GM12878 (cell line): ENCODE measurements at regions not wholly inside any gene's neighbourhood (a gene's known extent, or its start where the extent isn't known, plus 50 kb on each side); places are given as distances from the start of the nearest gene placed in this dataset.

Source experiments
- ATAC-seq: fragments of 200-7000 bp; cut with Tn5 transposase; 3 replicates; pipeline ENCODE4 v1.9.1; 2020; ENCODE audit warnings: mild to moderate bottlenecking, moderate library complexity
- BruUV-seq: library from RNA; stranded (reverse); fragments of 400-500 nt; replicated peaks from 2 replicates; lab custom pipeline; 2021; lab: Mats Ljungman, UMichigan
- CTCF ChIA-PET: fragments of 300-600 bp; sonication (Branson Sonifier 250); formaldehyde crosslinking; extraction: SDS; loops from one replicate; lab custom pipeline; 2021; ENCODE audit warnings: inconsistent platforms; lab: Yijun Ruan, JAX
- POLR2A ChIA-PET: fragments of 350-600 bp; formaldehyde crosslinking; extraction: SDS; loops from one replicate; lab custom pipeline; 2021; ENCODE audit warnings: inconsistent platforms; lab: Charles Lee
- RAD21 ChIA-PET: fragments of 300-600 bp; sonication (Branson Sonifier 250); formaldehyde crosslinking; loops from one replicate; lab custom pipeline; 2023; ENCODE audit warnings: antibody characterized with exemption; ENCODE audit not compliant: unreplicated experiment; lab: Charles Lee
- SMC1A ChIA-PET: fragments of 300-600 bp; sonication (Branson Sonifier 250); formaldehyde crosslinking; loops from one replicate; lab custom pipeline; 2023; ENCODE audit not compliant: unreplicated experiment, uncharacterized antibody; lab: Charles Lee
- DNase-seq: peaks from one replicate; pipeline ENCODE4 v3.0.0-alpha.2; 2011; ENCODE audit warnings: low read depth, low spot score
- FAIRE-seq: peaks from 3 replicates; lab custom pipeline; 2011; peaks lifted over from hg19 to GRCh38; lab: Jason Lieb, UNC
- H2AFZ ChIP-seq: 2 replicates; pipeline ENCODE4 v1.6.0; 2011; ENCODE audit warnings: low read depth, low read length, control low read depth; ENCODE audit not compliant: control insufficient read depth
- H3K27ac ChIP-seq: 2 replicates; pipeline ENCODE4 v1.5.1; 2011; ENCODE audit warnings: control low read depth; ENCODE audit not compliant: control insufficient read depth, insufficient read depth
- H3K27me3 ChIP-seq, 2 experiments: replicated peaks in 1 of 2; 2 replicates each; pipeline versions ENCODE4 v1.6.0 to v1.6.1; 2011; ENCODE audit warnings: low read length in 1 of 2; ENCODE audit not compliant: control insufficient read depth in 2 of 2, insufficient read depth in 2 of 2
- H3K36me3 ChIP-seq, 2 experiments: 2 replicates each; pipeline ENCODE4 v1.5.1; 2011; ENCODE audit warnings: low read length in 1 of 2; ENCODE audit not compliant: control insufficient read depth in 2 of 2, insufficient read depth in 2 of 2
- H3K4me1 ChIP-seq: 2 replicates; pipeline ENCODE4 v1.6.1; 2011; ENCODE audit warnings: mild to moderate bottlenecking, low read length, moderate library complexity, mixed read lengths; ENCODE audit not compliant: control insufficient read depth, insufficient read depth
- H3K4me2 ChIP-seq: 2 replicates; pipeline ENCODE4 v1.6.0; 2011; ENCODE audit warnings: control low read depth; ENCODE audit not compliant: control insufficient read depth, insufficient read depth
- H3K4me3 ChIP-seq: fragments of 200-600 bp; sonication (generic); 2 replicates; pipeline ENCODE4 v1.5.1; 2016
- H3K79me2 ChIP-seq: 2 replicates; pipeline ENCODE4 v1.6.0; 2011; ENCODE audit warnings: low read length; ENCODE audit not compliant: control insufficient read depth, insufficient read depth
- H3K9ac ChIP-seq: 2 replicates; pipeline ENCODE4 v1.8.0; 2011; ENCODE audit warnings: low read length, control low read depth, mixed read lengths; ENCODE audit not compliant: control insufficient read depth, insufficient read depth
- H3K9me3 ChIP-seq: replicated peaks from 3 replicates; pipeline ENCODE4 v1.5.1; 2011; ENCODE audit warnings: mild to moderate bottlenecking, low read length; ENCODE audit not compliant: control insufficient read depth, insufficient read depth
- H4K20me1 ChIP-seq: 2 replicates; pipeline ENCODE4 v1.6.0; 2011; ENCODE audit not compliant: control insufficient read depth, insufficient read depth
- CBFB ChIP-seq: IDR thresholded peaks from 2 replicates; pipeline ENCODE4 v1.6.1; 2016; ENCODE audit warnings: antibody characterized with exemption, low read depth
- CBX3 ChIP-seq: fragments of 200-600 bp; sonication (generic); IDR thresholded peaks from 2 replicates; pipeline ENCODE4 v1.6.1; 2016; ENCODE audit warnings: low read depth, borderline replicate concordance
- CREM ChIP-seq: IDR thresholded peaks from 2 replicates; pipeline ENCODE4 v1.6.1; 2014; ENCODE audit warnings: antibody characterized with exemption, low read depth
- ETV6 ChIP-seq, 2 experiments: fragments of 450-650 bp in 1 of 2; IDR thresholded peaks in 1 of 2; conservative IDR thresholded peaks in 1 of 2; 2 replicates each; pipeline ENCODE4 v1.6.1; 2014; ENCODE audit warnings: antibody characterized with exemption in 1 of 2, borderline replicate concordance in 1 of 2, low read depth in 1 of 2, mild to moderate bottlenecking in 1 of 2, moderate library complexity in 1 of 2
- HCFC1 ChIP-seq: fragments of 150-350 bp; IDR thresholded peaks from 2 replicates; pipeline ENCODE4 v1.6.1; 2014; ENCODE audit warnings: low read length
- HDAC2 ChIP-seq: fragments of 200-600 bp; sonication (generic); IDR thresholded peaks from 2 replicates; pipeline ENCODE4 v1.6.1; 2017
- NBN ChIP-seq: fragments of 450-650 bp; IDR thresholded peaks from 2 replicates; pipeline ENCODE4 v1.6.1; 2016
- NRF1 ChIP-seq: conservative IDR thresholded peaks from 2 replicates; pipeline ENCODE4 v1.6.1; 2011; ENCODE audit warnings: mild to moderate bottlenecking, low read depth, low read length, improper control_type of control experiment
- PAX8 ChIP-seq: fragments of 450-650 bp; IDR thresholded peaks from 2 replicates; pipeline ENCODE4 v1.6.1; 2017; ENCODE audit warnings: mild to moderate bottlenecking, moderate library complexity
- RAD51 ChIP-seq: fragments of 450-650 bp; IDR thresholded peaks from 2 replicates; pipeline ENCODE4 v1.6.1; 2016; ENCODE audit warnings: moderate library complexity, mild to moderate bottlenecking, inconsistent platforms
- RCOR1 ChIP-seq: conservative IDR thresholded peaks from 2 replicates; pipeline ENCODE4 v1.6.1; 2012; ENCODE audit warnings: low read depth, low read length, improper control_type of control experiment
- SPI1 ChIP-seq: IDR thresholded peaks from 2 replicates; pipeline ENCODE4 v1.6.1; 2011; ENCODE audit warnings: low read depth, mild to moderate bottlenecking, low read length, moderate library complexity, borderline replicate concordance; ENCODE audit not compliant: insufficient read depth
- SREBF1 ChIP-seq: IDR thresholded peaks from 2 replicates; pipeline ENCODE4 v1.6.1; 2012; ENCODE audit warnings: mild to moderate bottlenecking, low read length
- SUPT20H ChIP-seq: IDR thresholded peaks from 2 replicates; pipeline ENCODE4 v1.6.1; 2011; ENCODE audit warnings: low read depth, mild to moderate bottlenecking, low read length, moderate library complexity, borderline replicate concordance; ENCODE audit not compliant: control insufficient read depth
- TAF1 ChIP-seq: IDR thresholded peaks from 2 replicates; pipeline ENCODE4 v1.6.1; 2011; ENCODE audit warnings: mild to moderate bottlenecking, low read depth, low read length, borderline replicate concordance
- TCF12 ChIP-seq: IDR thresholded peaks from 2 replicates; pipeline ENCODE4 v1.6.1; 2011; ENCODE audit warnings: low read depth, mild to moderate bottlenecking, low read length
- ZBED1 ChIP-seq: IDR thresholded peaks from 2 replicates; pipeline ENCODE4 v1.6.1; 2016; ENCODE audit warnings: borderline replicate concordance
- WGBS: methylation state at CpG from one replicate; pipeline ENCODE4 v1.1.6; 2016; ENCODE audit warnings: low lambda C conversion rate; ENCODE audit not compliant: insufficient replicate concordance, insufficient coverage; ENCODE audit errors: missing lambda C conversion rate; 5-methylcytosine and 5-hydroxymethylcytosine counted together
- in situ Hi-C: fragments of 300-500 bp; cut with MboI; formaldehyde crosslinking; loops from 9 replicates; pipeline ENCODE4 v1.14.3; 2018; ENCODE audit warnings: mixed read lengths
- intact Hi-C: fragments of 100-400 bp; cut with micrococcal nuclease; formaldehyde crosslinking; loops from one replicate; pipeline ENCODE4 v1.14.2; 2022; ENCODE audit not compliant: unreplicated experiment
- TF ChIP-seq, protein P1 (sequence below): fragments of 450-650 bp; formaldehyde crosslinking; IDR thresholded peaks from 2 replicates; pipeline ENCODE4 v1.4.0; 2022; ENCODE audit warnings: mild to moderate bottlenecking, moderate library complexity

DNA sequence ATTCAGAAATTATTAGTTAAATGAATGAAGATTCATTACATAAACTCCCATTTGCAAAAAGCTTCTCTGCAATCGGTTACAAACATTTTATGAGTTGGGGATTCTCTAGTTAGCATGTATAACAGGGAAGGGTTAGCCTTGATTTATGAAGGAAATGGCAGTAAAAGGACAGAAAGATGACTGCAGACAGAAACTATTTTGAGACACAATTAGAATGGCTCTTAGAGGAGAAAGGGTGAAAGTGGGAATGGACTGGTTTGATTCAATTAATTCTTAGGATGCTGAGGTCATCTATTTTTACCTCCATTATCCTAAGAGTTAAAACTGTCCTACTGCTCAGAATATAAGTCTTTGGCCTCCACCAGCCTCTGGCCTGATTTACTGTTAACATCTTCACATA is 250.8 kb upstream of the DLGAP1 start:
- SMC1A ChIA-PET, result interaction anchor here (0.6 kb wide), 1 partner anchor 24 kb away, joined by 3 read pairs; no protein-coding TSS in a partner anchor

DNA sequence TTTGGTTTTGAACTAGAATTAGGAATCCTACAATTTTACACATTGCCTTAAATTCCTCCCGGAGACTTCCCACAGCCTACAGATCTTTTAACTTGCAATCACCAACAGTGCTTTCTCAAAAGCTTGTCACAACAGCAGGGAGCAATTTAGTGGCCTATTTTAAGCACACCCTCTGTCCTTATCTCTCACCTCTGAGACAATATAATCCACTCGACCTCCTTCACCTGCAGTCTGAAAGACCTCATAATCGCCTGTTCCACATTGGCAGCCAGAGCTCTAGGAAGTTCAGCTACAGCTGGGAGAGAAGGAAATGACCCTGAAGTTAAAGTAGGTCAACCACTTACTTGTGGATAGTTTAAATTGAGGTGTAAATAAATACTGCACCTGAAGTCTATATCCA is 249.7 kb upstream of the DLGAP1 start:
- SMC1A ChIA-PET, result interaction anchor here (1.0 to 1.6 kb wide), 4 partner anchors 8 to 30 kb away, joined by 3 to 7 read pairs (median 4); no protein-coding TSS in a partner anchor
- no peaks in the 10 kb centered on the region for H3K36me3 ChIP-seq
- no peak overlapping the region for H3K4me3 ChIP-seq
- no peak overlapping the region for H2AFZ ChIP-seq
- BruUV-seq, result no TSS peak
- no peak overlapping the region for H3K27ac ChIP-seq
- intact Hi-C loops (no loop called here), in situ Hi-C loops (no loop called here)
- POLR2A ChIA-PET, result no interaction called here
- no peak for DNase-seq
- CTCF ChIA-PET, result interaction anchor here (0.8 to 1.8 kb wide), 2 partner anchors 13 to 104 kb away, joined by 3 to 4 read pairs; no protein-coding TSS in a partner anchor
- no peaks in the 10 kb centered on the region for H3K9me3 ChIP-seq
- H3K79me2 ChIP-seq, result no peaks in the 10 kb centered on the region
- no peaks in the 10 kb centered on the region for H4K20me1 ChIP-seq
- no peak overlapping the region for H3K4me2 ChIP-seq
- RAD21 ChIA-PET, result no interaction called here
- no peaks in the 10 kb centered on the region for H3K27me3 ChIP-seq
- no peaks in the 10 kb centered on the region for H3K4me1 ChIP-seq
- 0% methylated on average over 3 of the region's 3 CpGs for WGBS
- ATAC-seq, result no peak
- H3K9ac ChIP-seq, result no peak overlapping the region
- FAIRE-seq, result no peak
- TF ChIP-seq SUPT20H, result no peak
- TF ChIP-seq CBX3, result no peak
- TF ChIP-seq, protein P1, sequence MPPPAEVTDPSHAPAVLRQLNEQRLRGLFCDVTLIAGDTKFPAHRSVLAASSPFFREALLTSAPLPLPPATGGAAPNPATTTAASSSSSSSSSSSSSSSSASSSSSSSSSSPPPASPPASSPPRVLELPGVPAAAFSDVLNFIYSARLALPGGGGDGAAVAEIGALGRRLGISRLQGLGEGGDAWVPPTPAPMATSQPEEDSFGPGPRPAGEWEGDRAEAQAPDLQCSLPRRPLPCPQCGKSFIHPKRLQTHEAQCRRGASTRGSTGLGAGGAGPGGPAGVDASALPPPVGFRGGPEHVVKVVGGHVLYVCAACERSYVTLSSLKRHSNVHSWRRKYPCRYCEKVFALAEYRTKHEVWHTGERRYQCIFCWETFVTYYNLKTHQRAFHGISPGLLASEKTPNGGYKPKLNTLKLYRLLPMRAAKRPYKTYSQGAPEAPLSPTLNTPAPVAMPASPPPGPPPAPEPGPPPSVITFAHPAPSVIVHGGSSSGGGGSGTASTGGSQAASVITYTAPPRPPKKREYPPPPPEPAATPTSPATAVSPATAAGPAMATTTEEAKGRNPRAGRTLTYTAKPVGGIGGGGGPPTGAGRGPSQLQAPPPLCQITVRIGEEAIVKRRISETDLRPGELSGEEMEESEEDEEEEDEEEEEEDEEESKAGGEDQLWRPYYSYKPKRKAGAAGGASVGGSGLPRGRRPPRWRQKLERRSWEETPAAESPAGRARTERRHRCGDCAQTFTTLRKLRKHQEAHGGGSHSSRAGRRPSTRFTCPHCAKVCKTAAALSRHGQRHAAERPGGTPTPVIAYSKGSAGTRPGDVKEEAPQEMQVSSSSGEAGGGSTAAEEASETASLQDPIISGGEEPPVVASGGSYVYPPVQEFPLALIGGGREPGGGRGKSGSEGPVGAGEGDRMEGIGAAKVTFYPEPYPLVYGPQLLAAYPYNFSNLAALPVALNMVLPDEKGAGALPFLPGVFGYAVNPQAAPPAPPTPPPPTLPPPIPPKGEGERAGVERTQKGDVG (CRISPR knock-in tag), result no peak
- TF ChIP-seq SREBF1, result no peak
- TF ChIP-seq ETV6 (conservative IDR thresholded peaks at IDR 0.05 in 1 of 2, IDR thresholded peaks at IDR 0.05 in 1 of 2; ENCODE audit: borderline replicate concordance in 1 of 2, low read depth in 1 of 2), result no peak
- no peak for TF ChIP-seq CBFB
- no peak for TF ChIP-seq ZBED1
- no peak for TF ChIP-seq SPI1
- TF ChIP-seq NRF1, result no peak
- TF ChIP-seq RCOR1, result no peak
- TF ChIP-seq RAD51, result no peak
- TF ChIP-seq PAX8, result no peak
- no peak for TF ChIP-seq NBN
- TF ChIP-seq TAF1, result no peak
- TF ChIP-seq HDAC2, result no peak
- no peak for TF ChIP-seq CREM
- no peak for TF ChIP-seq HCFC1

More for the DNA sequence above, 250.8 kb upstream of the DLGAP1 start:
- no peaks in the 10 kb centered on the region for H3K79me2 ChIP-seq
- ChIA-PET RAD21 (no interaction called here), CTCF (interaction anchor here (1.8 kb wide), 1 partner anchor 12 kb away, joined by 4 read pairs; no protein-coding TSS in a partner anchor), POLR2A (no interaction called here)
- H3K4me3 ChIP-seq, result no peak overlapping the region
- H3K4me2 ChIP-seq, result no peak overlapping the region
- no peaks in the 10 kb centered on the region for H3K27me3 ChIP-seq
- H2AFZ ChIP-seq, result no peak overlapping the region
- H3K36me3 ChIP-seq, result no peaks in the 10 kb centered on the region
- no peak overlapping the region for H3K9ac ChIP-seq
- no peak overlapping the region for H3K27ac ChIP-seq
- BruUV-seq, result no TSS peak
- no peaks in the 10 kb centered on the region for H4K20me1 ChIP-seq
- WGBS, result 0% methylated on average over 1 of the region's 1 CpG
- no peaks in the 10 kb centered on the region for H3K9me3 ChIP-seq
- no peak for ATAC-seq
- DNase-seq, result no peak
- in situ Hi-C loops (no loop called here), intact Hi-C loops (no loop called here)
- FAIRE-seq, result no peak
- H3K4me1 ChIP-seq, result no peaks in the 10 kb centered on the region
- no peak for TF ChIP-seq TCF12
